Uterus (tissue), 3 donors: ENCODE measurements at regions not wholly inside any gene's neighbourhood (a gene's known extent, or its start where the extent isn't known, plus 50 kb on each side); places are given as distances from the start of the nearest gene placed in this dataset.

Experiments used
- DNase-seq, 2 donors: peaks; one replicate each; pipeline ENCODE4 v3.0.0-alpha.2; 2019 to 2020
- H3K27ac ChIP-seq, 2 donors: fragments of 200-600 bp; sonication (generic); 1 replicate in 1 of 2; 2 replicates in 1 of 2; pipeline ENCODE4 v1.5.1; 2016 to 2018
- H3K27me3 ChIP-seq, 2 donors: fragments of 200-600 bp; sonication (generic); one replicate each; pipeline ENCODE4 v1.5.1; 2018 to 2019; ENCODE audit warnings: control low read depth in 1 of 2
- H3K36me3 ChIP-seq, 2 donors: fragments of 200-600 bp; sonication (generic); one replicate each; pipeline ENCODE4 v1.5.1; 2019; ENCODE audit warnings: control low read depth in 1 of 2
- H3K4me1 ChIP-seq, 2 donors: fragments of 200-600 bp; sonication (generic); one replicate each; pipeline ENCODE4 v1.5.1; 2018 to 2019; ENCODE audit warnings: control low read depth in 1 of 2
- H3K4me3 ChIP-seq, 2 donors: fragments of 200-600 bp; sonication (generic); 1 replicate in 1 of 2; 2 replicates in 1 of 2; pipeline ENCODE4 v1.5.1; 2018 to 2019; ENCODE audit warnings: mild to moderate bottlenecking in 1 of 2
- H3K9me3 ChIP-seq, 2 donors: fragments of 200-600 bp; sonication (generic); one replicate each; pipeline ENCODE4 v1.5.1; 2019; ENCODE audit warnings: control low read depth in 1 of 2
- CTCF ChIP-seq, 4 experiments: fragments of 200-600 bp in 2 of 4; fragments of 450-650 bp in 2 of 4; sonication (generic) in 2 of 4; IDR thresholded peaks; one replicate each; pipeline ENCODE4 v1.5.1; 2016 to 2019; ENCODE audit warnings: antibody characterized with exemption in 4 of 4, mild to moderate bottlenecking in 2 of 4, moderate library complexity in 1 of 4
- POLR2A ChIP-seq, 2 donors: fragments of 450-650 bp; IDR thresholded peaks; one replicate each; pipeline ENCODE4 v1.6.1; 2016; ENCODE audit warnings: antibody characterized with exemption in 2 of 2, mild to moderate bottlenecking in 1 of 2, moderate library complexity in 1 of 2
- intact Hi-C: fragments of 100-400 bp; cut with DNase I; formaldehyde crosslinking; loops from one replicate; pipeline ENCODE4 v1.15.1; 2023; ENCODE audit warnings: low total_unique reads
- donor health status: DM: yes; HTN: yes; CAD: no.

GRCh38 chr4:36997727-36998126 is 246.8 kb upstream of the NWD2 start:
- intact Hi-C loops, result no loop called here
- H3K4me3 ChIP-seq, result no peak overlapping the region
- H3K27me3 ChIP-seq, result no peaks in the 10 kb centered on the region
- H3K9me3 ChIP-seq, result no peaks in the 10 kb centered on the region
- no peaks in the 10 kb centered on the region for H3K4me1 ChIP-seq
- DNase-seq, result no peak
- TF ChIP-seq CTCF (IDR thresholded peaks at IDR 0.05) (no peak), POLR2A (IDR thresholded peaks at IDR 0.05) (no peak)
- H3K36me3 ChIP-seq, result no peaks in the 10 kb centered on the region
- H3K27ac ChIP-seq, result no peak overlapping the region

DNA sequence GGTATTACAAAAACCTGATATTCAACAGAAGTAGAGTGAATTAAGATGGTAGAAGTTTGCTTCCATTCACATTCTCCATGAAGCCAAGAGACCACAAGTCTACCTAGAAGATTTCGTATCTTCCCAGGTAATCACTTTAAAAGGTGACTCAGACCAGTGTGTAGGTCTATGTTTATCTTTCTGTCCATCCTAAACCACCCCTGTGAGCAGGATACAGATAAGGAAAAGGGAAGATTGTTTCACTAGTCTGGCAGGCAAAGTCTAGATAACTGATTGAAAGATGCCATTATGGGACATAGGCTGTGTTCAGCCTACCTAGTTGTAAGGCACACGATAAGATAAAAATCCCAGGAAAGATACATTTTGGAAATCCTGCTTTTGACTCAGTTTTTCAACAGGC is 244.3 kb upstream of the NWD2 start:
- H3K4me1 ChIP-seq, result no peaks in the 10 kb centered on the region
- TF ChIP-seq CTCF (IDR thresholded peaks at IDR 0.05) (no peak), POLR2A (IDR thresholded peaks at IDR 0.05) (no peak)

DNA sequence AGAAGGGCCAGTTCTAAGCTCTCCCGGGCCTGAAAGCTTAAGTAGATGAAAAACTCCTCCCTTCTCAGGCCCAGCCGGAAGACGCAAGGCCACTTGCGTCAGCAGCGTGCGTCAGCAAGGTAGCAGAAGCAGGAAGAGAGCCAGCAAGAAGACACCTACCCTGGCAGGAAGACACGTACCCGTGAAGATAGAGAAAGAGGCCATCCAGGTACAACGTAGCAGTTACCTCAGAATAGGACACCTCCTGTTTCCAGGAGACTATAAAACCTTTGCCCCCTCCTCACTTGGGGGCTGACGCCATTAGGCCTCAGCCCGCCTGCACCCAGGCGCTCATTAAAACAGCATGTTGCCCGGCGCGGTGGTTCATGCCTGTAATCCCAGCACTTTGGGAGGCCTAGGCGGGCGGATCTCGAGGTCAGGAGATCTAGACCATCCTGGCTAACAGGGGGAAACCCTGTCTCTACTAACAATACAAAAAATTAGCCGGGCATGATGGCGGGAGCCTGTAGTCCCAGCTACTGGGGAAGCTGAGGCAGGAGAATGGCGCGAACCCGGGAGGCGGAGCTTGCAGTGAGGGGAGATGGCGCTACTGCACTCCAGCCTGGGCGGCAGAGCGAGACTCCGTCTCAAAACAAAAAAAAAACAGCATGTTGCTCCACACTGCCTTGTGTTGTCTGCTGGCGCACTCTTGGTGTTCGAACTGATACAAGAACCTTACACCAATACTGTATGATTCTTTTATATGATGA is 242.7 kb upstream of the NWD2 start:
- H3K4me1 ChIP-seq, result no peaks in the 10 kb centered on the region
- no peaks in the 10 kb centered on the region for H3K9me3 ChIP-seq
- intact Hi-C loops, result no loop called here
- H3K27ac ChIP-seq, result no peak overlapping the region
- no peaks in the 10 kb centered on the region for H3K36me3 ChIP-seq
- no peak for TF ChIP-seq CTCF (IDR thresholded peaks at IDR 0.05)
- TF ChIP-seq POLR2A (IDR thresholded peaks at IDR 0.05), result no peak
- no peak for DNase-seq
- no peaks in the 10 kb centered on the region for H3K27me3 ChIP-seq
- H3K4me3 ChIP-seq, result no peak overlapping the region

More for the DNA sequence above, 244.3 kb upstream of the NWD2 start:
- Histone ChIP-seq H3K9me3 (no peaks in the 10 kb centered on the region), H3K36me3 (no peaks in the 10 kb centered on the region), H3K27ac (no peak overlapping the region), H3K27me3 (no peaks in the 10 kb centered on the region), H3K4me3 (no peak overlapping the region)
- no peak for DNase-seq
- intact Hi-C loops, result no loop called here

GRCh38 chr4:37002625-37003024 is 241.9 kb upstream of the NWD2 start:
- no peaks in the 10 kb centered on the region for H3K27me3 ChIP-seq
- no peak for DNase-seq
- H3K4me1 ChIP-seq, result no peaks in the 10 kb centered on the region
- no peak overlapping the region for H3K4me3 ChIP-seq
- no peak for TF ChIP-seq CTCF (IDR thresholded peaks at IDR 0.05)
- no peak for TF ChIP-seq POLR2A (IDR thresholded peaks at IDR 0.05)
- no peaks in the 10 kb centered on the region for H3K36me3 ChIP-seq
- no peak overlapping the region for H3K27ac ChIP-seq
- no peaks in the 10 kb centered on the region for H3K9me3 ChIP-seq
- intact Hi-C loops, result no loop called here

DNA sequence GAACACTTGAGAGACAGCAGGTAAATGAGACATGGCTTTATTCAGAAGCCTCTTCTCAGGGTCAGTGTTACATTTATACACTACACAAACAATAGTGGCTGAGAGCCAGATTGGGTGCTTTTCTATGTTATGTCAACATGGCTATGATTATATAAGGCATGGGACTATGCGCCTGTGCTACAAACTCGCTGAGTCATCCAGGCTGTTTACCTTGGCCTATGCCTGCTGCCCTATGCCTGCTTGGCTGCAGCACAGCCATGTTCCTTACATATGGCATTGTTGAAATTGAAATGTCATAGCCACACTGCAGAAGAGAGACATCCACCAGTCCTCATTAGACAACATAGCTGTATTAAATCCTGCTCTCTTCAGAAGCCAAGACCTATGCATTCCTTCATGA is 236.3 kb upstream of the NWD2 start:
- Histone ChIP-seq H3K9me3 (no peaks in the 10 kb centered on the region), H3K4me1 (no peaks in the 10 kb centered on the region), H3K36me3 (no peaks in the 10 kb centered on the region), H3K4me3 (no peak overlapping the region), H3K27me3 (no peaks in the 10 kb centered on the region), H3K27ac (no peak overlapping the region)
- DNase-seq, result no peak
- intact Hi-C loops, result no loop called here
- TF ChIP-seq POLR2A (IDR thresholded peaks at IDR 0.05), result no peak
- TF ChIP-seq CTCF (IDR thresholded peaks at IDR 0.05), result no peak
